HCT116 (cell line): ENCODE measurements at regions not wholly inside any gene's neighbourhood (a gene's known extent, or its start where the extent isn't known, plus 50 kb on each side); places are given as distances from the start of the nearest gene placed in this dataset.

Experiments
- ATAC-seq: fragments of 200-7000 bp; cut with Tn5 transposase; 2 replicates; pipeline ENCODE4 v1.9.1; 2020; ENCODE audit warnings: mild to moderate bottlenecking, moderate library complexity
- BruUV-seq: library from RNA; stranded (reverse); fragments of 400-500 nt; replicated peaks from 2 replicates; lab custom pipeline; 2021; lab: Mats Ljungman, UMichigan
- CTCF ChIA-PET: fragments of 300-600 bp; sonication (Branson Sonifier 250); formaldehyde crosslinking; loops from one replicate; lab custom pipeline; 2021; ENCODE audit warnings: antibody characterized with exemption; lab: Charles Lee
- POLR2A ChIA-PET: fragments of 300-600, 350-600 bp; sonication (Branson Sonifier 250); formaldehyde crosslinking; loops from one replicate; lab custom pipeline; 2021; ENCODE audit warnings: antibody characterized with exemption; lab: Charles Lee
- RAD21 ChIA-PET, 2 experiments: fragments of 300-600 bp; sonication (Branson Sonifier 250); formaldehyde crosslinking; loops; one replicate each; lab custom pipeline; 2023; ENCODE audit warnings: low total read pairs in 2 of 2; ENCODE audit not compliant: uncharacterized antibody in 2 of 2, unreplicated experiment in 2 of 2, low non-redundant PET in 1 of 2; lab: Charles Lee
- DNase-seq: peaks from one replicate; pipeline ENCODE4 v3.0.0-alpha.2; 2010; ENCODE audit warnings: low read depth, low spot score
- H2AFZ ChIP-seq: fragments of 200-600 bp; shearing (Covaris generic), sonication (generic); 2 replicates; pipeline ENCODE4 v1.6.1; 2017; ENCODE audit warnings: low read depth, mixed run types, mixed read lengths, antibody characterized with exemption, low read length; ENCODE audit not compliant: poor library complexity, severe bottlenecking
- H3K27ac ChIP-seq: 2 replicates; pipeline ENCODE4 v1.5.1; 2012; ENCODE audit warnings: low read depth, low read length
- H3K27me3 ChIP-seq: fragments of 200-600 bp; sonication (generic); 2 replicates; pipeline ENCODE4 v1.6.1; 2016; ENCODE audit warnings: mixed run types, low read length, mixed read lengths; ENCODE audit not compliant: insufficient read depth
- H3K36me3 ChIP-seq, 2 experiments: fragments of 200-500 bp in 1 of 2; fragments of 200-600 bp in 1 of 2; sonication (Bioruptor generic) in 1 of 2; sonication (generic) in 1 of 2; 2 replicates each; pipeline versions ENCODE4 v1.5.1 to v1.6.1; 2014 to 2016; ENCODE audit warnings: low read length in 2 of 2, inconsistent platforms in 1 of 2, mixed read lengths in 1 of 2, mixed run types in 1 of 2; ENCODE audit not compliant: insufficient read depth in 2 of 2, control insufficient read depth in 1 of 2
- H3K4me1 ChIP-seq, 2 experiments: fragments of 200-600 bp in 1 of 2; sonication (generic) in 1 of 2; 2 replicates each; pipeline versions ENCODE4 v1.5.1 to v1.6.1; 2012 to 2017; ENCODE audit warnings: low read length in 2 of 2, inconsistent platforms in 1 of 2, mild to moderate bottlenecking in 1 of 2, mixed read lengths in 1 of 2, mixed run types in 1 of 2, moderate library complexity in 1 of 2; ENCODE audit not compliant: insufficient read depth in 2 of 2, control insufficient read depth in 1 of 2
- H3K4me2 ChIP-seq: fragments of 200-600 bp; sonication (generic); 2 replicates; pipeline ENCODE4 v1.6.1; 2017; ENCODE audit warnings: mixed run types, low read length, mixed read lengths
- H3K4me3 ChIP-seq, 2 experiments: fragments of 200-600 bp in 1 of 2; sonication (generic) in 1 of 2; replicated peaks in 1 of 2; 2 replicates each; pipeline ENCODE4 v1.5.1; 2011 to 2016; ENCODE audit warnings: low read length in 2 of 2, control low read depth in 1 of 2, low read depth in 1 of 2, mild to moderate bottlenecking in 1 of 2, mixed read lengths in 1 of 2, mixed run types in 1 of 2
- H3K79me2 ChIP-seq: fragments of 200-600 bp; sonication (generic); 2 replicates; pipeline ENCODE4 v1.6.1; 2017; ENCODE audit warnings: mild to moderate bottlenecking, mixed run types, low read length, moderate library complexity, mixed read lengths; ENCODE audit not compliant: insufficient read depth
- H3K9ac ChIP-seq: fragments of 200-600 bp; sonication (generic); 2 replicates; pipeline ENCODE4 v1.6.1; 2016; ENCODE audit warnings: low read length, mixed read lengths
- H3K9me2 ChIP-seq: fragments of 200-600 bp; sonication (generic), shearing (Covaris generic); 2 replicates; pipeline ENCODE4 v1.6.1; 2017; ENCODE audit warnings: mixed run types, mild to moderate bottlenecking, moderate library complexity; ENCODE audit not compliant: insufficient read depth
- H3K9me3 ChIP-seq, 2 experiments: fragments of 200-500 bp in 1 of 2; fragments of 200-600 bp in 1 of 2; sonication (Bioruptor generic) in 1 of 2; sonication (generic) in 1 of 2; 2 replicates each; pipeline ENCODE4 v1.6.1; 2014 to 2017; ENCODE audit warnings: low read length in 2 of 2, mixed read lengths in 2 of 2, inconsistent platforms in 1 of 2, low read depth in 1 of 2, mild to moderate bottlenecking in 1 of 2, mixed run types in 1 of 2, moderate library complexity in 1 of 2; ENCODE audit not compliant: control insufficient read depth in 1 of 2, insufficient read depth in 1 of 2
- H4K20me1 ChIP-seq: fragments of 200-600 bp; sonication (generic), shearing (Covaris generic); 2 replicates; pipeline ENCODE4 v1.6.1; 2017; ENCODE audit warnings: mixed run types, mild to moderate bottlenecking, moderate library complexity; ENCODE audit not compliant: insufficient read depth
- CBX3 ChIP-seq: IDR thresholded peaks from 2 replicates; pipeline ENCODE4 v1.6.1; 2012; ENCODE audit warnings: low read depth
- EGR1 ChIP-seq: IDR thresholded peaks from 2 replicates; pipeline ENCODE4 v1.6.1; 2012; ENCODE audit warnings: low read depth
- FOSL1 ChIP-seq: IDR thresholded peaks from 2 replicates; pipeline ENCODE4 v1.6.1; 2012; ENCODE audit warnings: low read depth
- JUND ChIP-seq: IDR thresholded peaks from 2 replicates; pipeline ENCODE4 v1.6.1; 2012
- SP1 ChIP-seq: IDR thresholded peaks from 2 replicates; pipeline ENCODE4 v1.6.1; 2012; ENCODE audit warnings: low read depth
- SRF ChIP-seq: IDR thresholded peaks from 2 replicates; pipeline ENCODE4 v1.6.1; 2012; ENCODE audit warnings: low read depth
- TCF7L2 ChIP-seq: IDR thresholded peaks from 2 replicates; pipeline ENCODE4 v1.7.0; 2011; ENCODE audit warnings: borderline replicate concordance, inconsistent platforms; ENCODE audit not compliant: insufficient read depth, insufficient read length; ENCODE audit errors: extremely low read depth
- ZFX ChIP-seq: fragments of 450-650 bp; IDR thresholded peaks from 2 replicates; pipeline ENCODE4 v1.6.1; 2017
- ZNF274 ChIP-seq: fragments of 200-500 bp; sonication (Bioruptor generic); IDR thresholded peaks from 2 replicates; pipeline ENCODE4 v1.6.1; 2014; ENCODE audit warnings: mild to moderate bottlenecking, low read depth, low read length, inconsistent platforms
- intact Hi-C: fragments of 100-400 bp; cut with micrococcal nuclease; formaldehyde crosslinking; loops from 2 replicates; pipeline ENCODE4 v1.10.0; 2022

GRCh38 chr5:101677961-101678360 lies 618.1 kb downstream of the SLCO4C1 start:
- Histone ChIP-seq H3K27me3 (no peaks in the 10 kb centered on the region), H3K4me1 (peaks cover 0 to 5% of the 10 kb centered on the region in 2 experiments; a peak in 1 of 4 replicates), H3K27ac (no peak overlapping the region), H3K79me2 (no peaks in the 10 kb centered on the region), H3K9ac (no peak overlapping the region), H3K9me2 (no peaks in the 10 kb centered on the region), H3K9me3 (no peaks in the 10 kb centered on the region), H4K20me1 (no peaks in the 10 kb centered on the region), H3K4me3 (no peak overlapping the region), H3K36me3 (no peaks in the 10 kb centered on the region), H2AFZ (peak overlapping the region; percentile 99), H3K4me2 (peak overlapping the region; percentile 68)
- RAD21 ChIA-PET, result interaction anchor here in 1 of 2 experiments (0.6 kb wide), 1 partner anchor 633 kb away, joined by 3 read pairs; no protein-coding TSS in a partner anchor
- BruUV-seq, result no TSS peak
- ATAC-seq (peak; percentile 6; the same call in 1 of the 2 replicates), DNase-seq (no peak)
- CTCF ChIA-PET, result interaction anchor here (0.7 to 1.5 kb wide), 13 partner anchors 9 to 1247 kb away, joined by 3 to 7 read pairs (median 3); no protein-coding TSS in a partner anchor
- POLR2A ChIA-PET, result no interaction called here
- TF ChIP-seq EGR1, result no peak
- no peak for TF ChIP-seq SRF
- no peak for TF ChIP-seq ZFX
- TF ChIP-seq SP1, result no peak
- no peak for TF ChIP-seq ZNF274
- no peak for TF ChIP-seq CBX3
- TF ChIP-seq FOSL1, result no peak
- no peak for TF ChIP-seq TCF7L2
- intact Hi-C loops, result loop anchor here (5.0 kb wide), 1 partner anchor 901 kb away; no protein-coding TSS in a partner anchor

DNA sequence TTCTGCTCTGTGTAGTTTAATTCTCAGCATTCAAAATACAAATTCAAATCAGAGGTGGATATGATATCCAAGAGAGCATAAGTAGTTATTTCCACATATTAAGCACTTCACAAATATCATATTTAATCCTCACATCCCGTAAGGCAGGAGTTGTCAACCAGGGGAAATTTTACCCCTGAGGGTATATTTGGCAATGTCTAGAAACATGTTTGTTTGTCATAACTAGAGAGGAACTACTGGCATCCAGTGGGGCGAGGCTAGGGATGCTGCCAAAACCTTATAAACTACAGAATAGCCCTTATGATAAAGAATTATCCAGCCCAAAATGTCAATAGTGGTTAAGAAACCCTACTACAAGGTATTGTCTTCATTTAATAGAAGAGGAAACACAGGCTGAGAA lies 619.4 kb downstream of the SLCO4C1 start:
- intact Hi-C loops, result loop anchor here (5.0 kb wide), 1 partner anchor 899 kb away; no protein-coding TSS in a partner anchor
- Histone ChIP-seq H3K4me2 (no peak overlapping the region), H3K4me3 (no peak overlapping the region), H3K9me3 (no peaks in the 10 kb centered on the region), H3K27ac (no peak overlapping the region), H2AFZ (no peak overlapping the region), H3K9ac (no peak overlapping the region), H3K4me1 (peaks cover 0 to 5% of the 10 kb centered on the region in 2 experiments; a peak in 1 of 4 replicates), H3K9me2 (no peaks in the 10 kb centered on the region), H3K27me3 (no peaks in the 10 kb centered on the region), H3K79me2 (no peaks in the 10 kb centered on the region), H4K20me1 (no peaks in the 10 kb centered on the region), H3K36me3 (no peaks in the 10 kb centered on the region)
- CTCF ChIA-PET, result no interaction called here
- BruUV-seq, result no TSS peak
- ATAC-seq, result no peak
- DNase-seq, result no peak
- RAD21 ChIA-PET, result no interaction called here
- POLR2A ChIA-PET, result no interaction called here
- TF ChIP-seq JUND, result no peak
- TF ChIP-seq, all 23 proteins: peak for 0
